ENCODE measurements at regions not wholly inside any gene's neighbourhood (a gene's known extent, or its start where the extent isn't known, plus 50 kb on each side); places are given as distances from the start of the nearest gene placed in this dataset.

DNA sequence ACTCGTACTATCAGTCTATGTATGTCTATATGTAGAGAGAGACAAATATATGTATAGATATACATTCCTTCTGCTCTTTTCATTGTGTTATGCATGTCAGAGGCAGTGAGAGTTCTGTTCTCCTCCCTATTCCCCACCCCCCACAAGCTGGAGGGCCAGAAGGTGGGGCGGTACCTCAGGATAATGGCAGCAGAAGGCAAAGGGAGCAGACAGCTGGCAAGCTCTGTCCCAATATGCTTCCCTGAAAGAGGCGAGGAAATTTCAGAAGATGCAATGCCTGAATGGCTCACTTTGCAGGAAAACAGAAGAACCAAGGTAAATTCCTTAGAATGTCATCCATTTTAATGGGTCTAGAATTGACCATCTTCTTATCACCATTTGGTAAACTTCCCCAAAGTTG, 114.4 kb downstream of the NAA11 start (continued):
- TF ChIP-seq STAT5A (IDR thresholded peaks at IDR 0.05; ENCODE audit: borderline replicate concordance, low read length) (no peak), EP300 (IDR thresholded peaks at IDR 0.05; ENCODE audit: low read length) (peak; percentile 59), NR4A1 (CRISPR knock-in tag; IDR thresholded peaks at IDR 0.05) (peak; percentile 54; the same call in 1 of the 2 replicates), NR4A1 (tag; IDR thresholded peaks at IDR 0.05) (0 out of 2 replicates have a peak, but pooled peaks have one; percentile 54), MTA3 (IDR thresholded peaks at IDR 0.05; ENCODE audit: borderline replicate concordance) (peak; percentile 78), POLR2A (conservative IDR thresholded peaks at IDR 0.05) (peak; percentile 79), FOXK2 (conservative IDR thresholded peaks at IDR 0.05 in 1 of 2, IDR thresholded peaks at IDR 0.05 in 1 of 2; ENCODE audit: low read depth in 2 of 2) (peak in 1 of 2 experiments; percentile 20; a peak in 1 of 4 replicates), ZNF224 (CRISPR knock-in tag; IDR thresholded peaks at IDR 0.05) (no peak), TRIM28 (IDR thresholded peaks at IDR 0.05) (peak; percentile 20; the same call in 1 of the 2 replicates), ADNP (tag; IDR thresholded peaks at IDR 0.05) (no peak), ZNF551 (CRISPR knock-in tag; IDR thresholded peaks at IDR 0.05) (no peak), DDX20 (tag; IDR thresholded peaks at IDR 0.05; ENCODE audit: low read depth) (0 out of 2 replicates have a peak, but pooled peaks have one; percentile 36), CHD1 (IDR thresholded peaks at IDR 0.05; ENCODE audit: low read length) (peak; percentile 31), NRF1 (conservative IDR thresholded peaks at IDR 0.05 in 1 of 2, IDR thresholded peaks at IDR 0.05 in 1 of 2) (0 out of 4 replicates have a peak, but pooled peaks of 1 of the 2 experiments have one; percentile 13)
- TF ChIP-seq, protein P1, sequence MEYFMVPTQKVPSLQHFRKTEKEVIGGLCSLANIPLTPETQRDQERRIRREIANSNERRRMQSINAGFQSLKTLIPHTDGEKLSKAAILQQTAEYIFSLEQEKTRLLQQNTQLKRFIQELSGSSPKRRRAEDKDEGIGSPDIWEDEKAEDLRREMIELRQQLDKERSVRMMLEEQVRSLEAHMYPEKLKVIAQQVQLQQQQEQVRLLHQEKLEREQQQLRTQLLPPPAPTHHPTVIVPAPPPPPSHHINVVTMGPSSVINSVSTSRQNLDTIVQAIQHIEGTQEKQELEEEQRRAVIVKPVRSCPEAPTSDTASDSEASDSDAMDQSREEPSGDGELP (CRISPR knock-in tag; IDR thresholded peaks at IDR 0.05; ENCODE audit: borderline replicate concordance): peak; percentile 64
- TF ChIP-seq, protein P2, sequence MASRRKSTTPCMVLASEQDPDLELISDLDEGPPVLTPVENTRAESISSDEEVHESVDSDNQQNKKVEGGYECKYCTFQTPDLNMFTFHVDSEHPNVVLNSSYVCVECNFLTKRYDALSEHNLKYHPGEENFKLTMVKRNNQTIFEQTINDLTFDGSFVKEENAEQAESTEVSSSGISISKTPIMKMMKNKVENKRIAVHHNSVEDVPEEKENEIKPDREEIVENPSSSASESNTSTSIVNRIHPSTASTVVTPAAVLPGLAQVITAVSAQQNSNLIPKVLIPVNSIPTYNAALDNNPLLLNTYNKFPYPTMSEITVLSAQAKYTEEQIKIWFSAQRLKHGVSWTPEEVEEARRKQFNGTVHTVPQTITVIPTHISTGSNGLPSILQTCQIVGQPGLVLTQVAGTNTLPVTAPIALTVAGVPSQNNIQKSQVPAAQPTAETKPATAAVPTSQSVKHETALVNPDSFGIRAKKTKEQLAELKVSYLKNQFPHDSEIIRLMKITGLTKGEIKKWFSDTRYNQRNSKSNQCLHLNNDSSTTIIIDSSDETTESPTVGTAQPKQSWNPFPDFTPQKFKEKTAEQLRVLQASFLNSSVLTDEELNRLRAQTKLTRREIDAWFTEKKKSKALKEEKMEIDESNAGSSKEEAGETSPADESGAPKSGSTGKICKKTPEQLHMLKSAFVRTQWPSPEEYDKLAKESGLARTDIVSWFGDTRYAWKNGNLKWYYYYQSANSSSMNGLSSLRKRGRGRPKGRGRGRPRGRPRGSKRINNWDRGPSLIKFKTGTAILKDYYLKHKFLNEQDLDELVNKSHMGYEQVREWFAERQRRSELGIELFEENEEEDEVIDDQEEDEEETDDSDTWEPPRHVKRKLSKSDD (conservative IDR thresholded peaks at IDR 0.05; ENCODE audit: low read length): no peak
- TF ChIP-seq, protein P3, sequence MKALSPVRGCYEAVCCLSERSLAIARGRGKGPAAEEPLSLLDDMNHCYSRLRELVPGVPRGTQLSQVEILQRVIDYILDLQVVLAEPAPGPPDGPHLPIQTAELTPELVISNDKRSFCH (CRISPR knock-in tag; IDR thresholded peaks at IDR 0.05): no peak
- TF ChIP-seq, protein P3 (tag; IDR thresholded peaks at IDR 0.05): peak; percentile 82
- TF ChIP-seq, protein P4, sequence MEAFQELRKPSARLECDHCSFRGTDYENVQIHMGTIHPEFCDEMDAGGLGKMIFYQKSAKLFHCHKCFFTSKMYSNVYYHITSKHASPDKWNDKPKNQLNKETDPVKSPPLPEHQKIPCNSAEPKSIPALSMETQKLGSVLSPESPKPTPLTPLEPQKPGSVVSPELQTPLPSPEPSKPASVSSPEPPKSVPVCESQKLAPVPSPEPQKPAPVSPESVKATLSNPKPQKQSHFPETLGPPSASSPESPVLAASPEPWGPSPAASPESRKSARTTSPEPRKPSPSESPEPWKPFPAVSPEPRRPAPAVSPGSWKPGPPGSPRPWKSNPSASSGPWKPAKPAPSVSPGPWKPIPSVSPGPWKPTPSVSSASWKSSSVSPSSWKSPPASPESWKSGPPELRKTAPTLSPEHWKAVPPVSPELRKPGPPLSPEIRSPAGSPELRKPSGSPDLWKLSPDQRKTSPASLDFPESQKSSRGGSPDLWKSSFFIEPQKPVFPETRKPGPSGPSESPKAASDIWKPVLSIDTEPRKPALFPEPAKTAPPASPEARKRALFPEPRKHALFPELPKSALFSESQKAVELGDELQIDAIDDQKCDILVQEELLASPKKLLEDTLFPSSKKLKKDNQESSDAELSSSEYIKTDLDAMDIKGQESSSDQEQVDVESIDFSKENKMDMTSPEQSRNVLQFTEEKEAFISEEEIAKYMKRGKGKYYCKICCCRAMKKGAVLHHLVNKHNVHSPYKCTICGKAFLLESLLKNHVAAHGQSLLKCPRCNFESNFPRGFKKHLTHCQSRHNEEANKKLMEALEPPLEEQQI (IDR thresholded peaks at IDR 0.05): peak; percentile 62; the same call in 1 of the 2 replicates
- TF ChIP-seq, protein P5, sequence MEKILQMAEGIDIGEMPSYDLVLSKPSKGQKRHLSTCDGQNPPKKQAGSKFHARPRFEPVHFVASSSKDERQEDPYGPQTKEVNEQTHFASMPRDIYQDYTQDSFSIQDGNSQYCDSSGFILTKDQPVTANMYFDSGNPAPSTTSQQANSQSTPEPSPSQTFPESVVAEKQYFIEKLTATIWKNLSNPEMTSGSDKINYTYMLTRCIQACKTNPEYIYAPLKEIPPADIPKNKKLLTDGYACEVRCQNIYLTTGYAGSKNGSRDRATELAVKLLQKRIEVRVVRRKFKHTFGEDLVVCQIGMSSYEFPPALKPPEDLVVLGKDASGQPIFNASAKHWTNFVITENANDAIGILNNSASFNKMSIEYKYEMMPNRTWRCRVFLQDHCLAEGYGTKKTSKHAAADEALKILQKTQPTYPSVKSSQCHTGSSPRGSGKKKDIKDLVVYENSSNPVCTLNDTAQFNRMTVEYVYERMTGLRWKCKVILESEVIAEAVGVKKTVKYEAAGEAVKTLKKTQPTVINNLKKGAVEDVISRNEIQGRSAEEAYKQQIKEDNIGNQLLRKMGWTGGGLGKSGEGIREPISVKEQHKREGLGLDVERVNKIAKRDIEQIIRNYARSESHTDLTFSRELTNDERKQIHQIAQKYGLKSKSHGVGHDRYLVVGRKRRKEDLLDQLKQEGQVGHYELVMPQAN (IDR thresholded peaks at IDR 0.05; ENCODE audit: borderline replicate concordance): no peak
- TF ChIP-seq, protein P6, sequence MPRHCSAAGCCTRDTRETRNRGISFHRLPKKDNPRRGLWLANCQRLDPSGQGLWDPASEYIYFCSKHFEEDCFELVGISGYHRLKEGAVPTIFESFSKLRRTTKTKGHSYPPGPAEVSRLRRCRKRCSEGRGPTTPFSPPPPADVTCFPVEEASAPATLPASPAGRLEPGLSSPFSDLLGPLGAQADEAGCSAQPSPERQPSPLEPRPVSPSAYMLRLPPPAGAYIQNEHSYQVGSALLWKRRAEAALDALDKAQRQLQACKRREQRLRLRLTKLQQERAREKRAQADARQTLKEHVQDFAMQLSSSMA (CRISPR knock-in tag; IDR thresholded peaks at IDR 0.05): no peak

Data from K562 (cell line).